Lung (tissue), 11 donors: ENCODE measurements at regions not wholly inside any gene's neighbourhood (a gene's known extent, or its start where the extent isn't known, plus 50 kb on each side); places are given as distances from the start of the nearest gene placed in this dataset.
A peak's percentile ranks its signal among the peaks of the same experiment; 100 is the strongest.
"Not testable (repeated sequence)": the region's sequence is repeated elsewhere in the genome, so short reads cannot be mapped to it uniquely, and the experiment has no call there.

Experiments used
- ATAC-seq: fragments of 200-7000 bp; cut with Tn5 transposase; one replicate; pipeline ENCODE4 v1.9.1; 2020; ENCODE audit warnings: moderate number of reproducible peaks; ENCODE audit not compliant: insufficient read depth, low FRiP score
- DNase-seq, 3 donors: peaks; one replicate each; pipeline ENCODE4 v3.0.0-alpha.2; 2013 to 2017
- H3K27ac ChIP-seq, 2 donors: one replicate each; pipeline ENCODE4 v1.5.1; 2013; ENCODE audit warnings: mild to moderate bottlenecking in 2 of 2, moderate library complexity in 2 of 2, control low read depth in 1 of 2, inconsistent platforms in 1 of 2, low read depth in 1 of 2, low read length in 1 of 2
- H3K27me3 ChIP-seq, 3 donors: one replicate each; pipeline ENCODE4 v1.5.1; 2013; ENCODE audit warnings: low read length in 2 of 3; ENCODE audit not compliant: control insufficient read depth in 3 of 3, insufficient read depth in 3 of 3
- H3K36me3 ChIP-seq, 4 donors: one replicate each; pipeline ENCODE4 v1.5.1; 2013; ENCODE audit warnings: low read length in 4 of 4, mild to moderate bottlenecking in 1 of 4, moderate library complexity in 1 of 4; ENCODE audit not compliant: control insufficient read depth in 4 of 4, insufficient read depth in 4 of 4
- H3K4me1 ChIP-seq, 5 donors: one replicate each; pipeline ENCODE4 v1.5.1; 2013; ENCODE audit warnings: low read length in 5 of 5, mild to moderate bottlenecking in 2 of 5, moderate library complexity in 1 of 5; ENCODE audit not compliant: control insufficient read depth in 5 of 5, insufficient read depth in 5 of 5
- H3K4me3 ChIP-seq: one replicate; pipeline ENCODE4 v1.5.1; 2013; ENCODE audit warnings: mild to moderate bottlenecking, control low read depth, moderate library complexity
- H3K9ac ChIP-seq, 2 donors: one replicate each; pipeline ENCODE4 v1.5.1; 2013; ENCODE audit warnings: low read length in 2 of 2, control low read depth in 1 of 2; ENCODE audit not compliant: insufficient read depth in 1 of 2
- H3K9me3 ChIP-seq, 4 donors: one replicate each; pipeline ENCODE4 v1.5.1; 2013; ENCODE audit warnings: low read length in 3 of 4, mild to moderate bottlenecking in 1 of 4, moderate library complexity in 1 of 4; ENCODE audit not compliant: control insufficient read depth in 4 of 4, insufficient read depth in 3 of 4
- CTCF ChIP-seq: IDR thresholded peaks from 2 replicates; pipeline ENCODE4 v1.5.1; 2012; ENCODE audit warnings: mild to moderate bottlenecking; ENCODE audit errors: control extremely low read depth, extremely low read depth
- WGBS, 2 donors: extraction: QIAGEN DNeasy Blood & Tissue Kit; methylation state at CpG; one replicate each; pipeline ENCODE4 v1.1.7; 2013; 5-methylcytosine and 5-hydroxymethylcytosine counted together
- donor health status: control.
- donor health status: control.
- donor health status: Bipolar disorder and iron deficiency.
- donor health status: healthy.
- donor health status: DM: yes; HTN: yes; CAD: no.

DNA sequence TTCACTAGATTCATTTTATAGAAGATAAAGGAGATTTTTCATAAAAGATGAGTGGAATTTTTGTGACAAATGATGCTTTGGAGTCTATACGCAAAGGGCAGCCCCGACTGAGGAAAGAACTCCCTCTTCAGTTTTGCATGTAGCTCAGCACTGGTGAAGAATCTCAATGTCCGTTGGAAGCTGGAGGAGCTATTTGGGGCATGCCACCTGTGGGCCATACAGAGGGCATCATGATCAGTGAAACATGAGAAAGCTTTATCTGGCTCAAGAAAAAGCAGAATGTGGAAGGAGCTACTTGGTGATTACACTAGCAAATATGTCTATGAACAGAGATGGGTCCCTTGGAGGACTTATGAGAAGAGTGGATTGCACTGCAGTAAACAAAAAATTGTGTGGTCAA lies 1359.3 kb downstream of the REEP3 start:
- Histone ChIP-seq H3K36me3 (no peaks in the 10 kb centered on the region), H3K9me3 (no peaks in the 10 kb centered on the region), H3K4me3 (no peak overlapping the region), H3K9ac (no peak overlapping the region), H3K4me1 (no peaks in the 10 kb centered on the region), H3K27ac (no peak overlapping the region), H3K27me3 (no peaks in the 10 kb centered on the region)
- WGBS, 2 donors: 84 to 88% methylated on average over 3 of the region's 3 CpGs
- ATAC-seq (no peak), DNase-seq (no peak)
- TF ChIP-seq CTCF: no peak

DNA sequence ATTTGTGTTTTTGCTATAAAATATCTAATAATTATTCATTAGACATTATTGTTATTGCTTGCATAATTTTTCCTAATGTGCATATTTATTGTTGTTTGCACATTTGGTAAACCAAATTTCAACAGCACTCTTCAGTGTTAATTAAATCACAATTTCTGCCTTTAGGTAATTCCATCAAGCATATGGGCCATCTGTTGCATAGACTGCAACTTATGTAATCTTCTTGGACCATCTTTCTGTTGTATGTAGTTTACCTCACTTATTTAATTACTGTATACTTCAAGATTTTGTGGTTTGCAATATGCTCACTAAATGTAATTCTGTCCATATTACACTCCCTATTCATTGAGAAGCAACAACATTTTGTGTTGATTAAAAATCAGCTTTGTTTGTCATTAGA lies 1360.1 kb downstream of the REEP3 start:
- no peak overlapping the region for H3K9ac ChIP-seq
- no peak overlapping the region for H3K4me3 ChIP-seq
- ATAC-seq (no peak), DNase-seq (no peak)
- no peaks in the 10 kb centered on the region for H3K4me1 ChIP-seq
- H3K27ac ChIP-seq: no peak overlapping the region
- no peaks in the 10 kb centered on the region for H3K9me3 ChIP-seq
- no peak for TF ChIP-seq CTCF
- H3K27me3 ChIP-seq: no peaks in the 10 kb centered on the region
- H3K36me3 ChIP-seq: no peaks in the 10 kb centered on the region

DNA sequence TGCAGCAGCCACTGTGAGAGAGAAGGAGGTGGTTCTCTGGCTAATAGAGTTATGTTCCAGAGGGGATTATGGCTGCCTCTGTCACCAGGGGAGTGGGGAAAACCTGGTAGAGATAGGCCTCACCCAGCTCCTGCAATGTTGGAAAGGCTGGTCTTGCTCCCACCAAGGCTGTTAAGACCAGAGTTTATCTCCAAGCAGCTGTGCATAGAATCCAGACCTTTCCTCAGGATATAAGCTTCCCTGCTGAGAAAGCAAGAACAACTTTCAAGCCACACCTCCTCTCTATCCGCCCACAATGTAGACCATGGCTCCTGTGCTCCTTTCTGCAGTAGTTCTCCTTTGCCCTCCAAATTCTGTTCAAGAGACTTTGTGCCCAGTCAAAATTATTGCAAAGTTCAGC lies 1375.4 kb downstream of the REEP3 start:
- TF ChIP-seq CTCF: no peak
- no peak overlapping the region for H3K4me3 ChIP-seq
- DNase-seq (no peak), ATAC-seq (no peak)
- H3K4me1 ChIP-seq: no peaks in the 10 kb centered on the region
- no peak overlapping the region for H3K9ac ChIP-seq
- peaks cover 0 to 10% (median 0%) of the 10 kb centered on the region in 4 donors for H3K9me3 ChIP-seq
- H3K27me3 ChIP-seq: no peaks in the 10 kb centered on the region
- H3K36me3 ChIP-seq: no peaks in the 10 kb centered on the region
- H3K27ac ChIP-seq: no peak overlapping the region
- WGBS, 2 donors: 89 to 90% methylated on average over 1 of the region's 1 CpG

DNA sequence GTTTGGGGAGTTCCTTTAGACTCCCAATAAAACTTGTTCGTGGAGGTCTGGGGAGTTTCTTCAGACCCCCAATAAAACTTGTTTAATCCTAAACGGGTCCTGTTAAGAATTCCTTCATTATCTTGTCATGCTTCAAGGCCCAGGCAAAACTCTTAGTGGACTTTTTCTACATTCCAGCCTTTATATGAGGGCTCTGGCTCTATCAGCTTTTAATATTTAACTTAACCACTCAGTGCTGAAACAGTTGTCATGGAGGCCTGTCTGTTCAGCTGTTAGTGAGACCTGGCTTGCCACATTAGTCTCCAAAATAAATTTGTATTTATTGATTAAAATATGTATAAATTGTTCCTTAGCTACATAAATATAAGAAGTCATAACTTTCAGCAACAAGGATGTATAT lies 1385.1 kb downstream of the REEP3 start:
- not testable (repeated sequence) for H3K4me3 ChIP-seq, H3K9me3 ChIP-seq, H3K27me3 ChIP-seq, H3K4me1 ChIP-seq, H3K27ac ChIP-seq, ATAC-seq, H3K9ac ChIP-seq, H3K36me3 ChIP-seq
- 31 to 37% methylated on average over 2 of the region's 2 CpGs for WGBS, 2 donors
- peak in 1 of 3 donors; percentile 0 for DNase-seq

DNA sequence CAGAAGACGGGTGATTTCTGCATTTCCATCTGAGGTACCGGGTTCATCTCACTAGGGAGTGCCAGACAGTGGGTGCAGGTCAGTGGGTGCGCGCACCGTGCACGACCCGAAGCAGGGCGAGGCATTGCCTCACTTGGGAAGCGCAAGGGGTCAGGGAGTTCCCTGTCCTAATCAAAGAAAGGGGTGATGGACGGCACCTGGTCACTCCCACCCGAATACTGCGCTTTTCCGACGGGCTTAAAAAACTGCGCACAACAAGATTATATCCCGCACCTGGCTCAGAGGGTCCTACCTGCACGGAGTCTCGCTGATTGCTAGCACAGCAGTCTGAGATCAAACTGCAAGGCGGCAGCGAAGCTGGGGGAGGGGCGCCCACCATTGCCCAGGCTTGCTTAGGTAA lies 1403.1 kb downstream of the REEP3 start:
- not testable (repeated sequence) for H3K4me3 ChIP-seq, H3K4me1 ChIP-seq, H3K9me3 ChIP-seq, H3K9ac ChIP-seq, DNase-seq, H3K36me3 ChIP-seq, ATAC-seq, H3K27me3 ChIP-seq, H3K27ac ChIP-seq
- WGBS, 2 donors: 51 to 58% methylated on average over 20 to 21 of the region's 21 CpGs
